HUES48 (cell line): ENCODE measurements at regions not wholly inside any gene's neighbourhood (a gene's known extent, or its start where the extent isn't known, plus 50 kb on each side); places are given as distances from the start of the nearest gene placed in this dataset.
"Not testable (repeated sequence)": the region's sequence is repeated elsewhere in the genome, so short reads cannot be mapped to it uniquely, and the experiment has no call there.

Experiments used
- H3K27ac ChIP-seq: one replicate; pipeline ENCODE4 v1.7.0; 2013; ENCODE audit warnings: low read depth, low read length, inconsistent platforms
- H3K27me3 ChIP-seq: 2 replicates; pipeline ENCODE4 v1.6.1; 2013; ENCODE audit warnings: mild to moderate bottlenecking, low read length; ENCODE audit not compliant: control insufficient read depth, insufficient read depth
- H3K36me3 ChIP-seq: 2 replicates; pipeline ENCODE4 v1.6.1; 2013; ENCODE audit warnings: low read length; ENCODE audit not compliant: control insufficient read depth, insufficient read depth
- H3K4me1 ChIP-seq: 2 replicates; pipeline ENCODE4 v1.6.1; 2013; ENCODE audit warnings: mild to moderate bottlenecking, low read length; ENCODE audit not compliant: control insufficient read depth, insufficient read depth
- H3K4me3 ChIP-seq: 2 replicates; pipeline ENCODE4 v1.5.1; 2013; ENCODE audit warnings: mild to moderate bottlenecking, low read depth, low read length
- H3K9ac ChIP-seq: 2 replicates; pipeline ENCODE4 v1.6.1; 2013; ENCODE audit warnings: mild to moderate bottlenecking, low read depth, low read length, moderate library complexity
- H3K9me3 ChIP-seq: 2 replicates; pipeline ENCODE4 v1.6.1; 2013; ENCODE audit warnings: low read length; ENCODE audit not compliant: control insufficient read depth, insufficient read depth

DNA sequence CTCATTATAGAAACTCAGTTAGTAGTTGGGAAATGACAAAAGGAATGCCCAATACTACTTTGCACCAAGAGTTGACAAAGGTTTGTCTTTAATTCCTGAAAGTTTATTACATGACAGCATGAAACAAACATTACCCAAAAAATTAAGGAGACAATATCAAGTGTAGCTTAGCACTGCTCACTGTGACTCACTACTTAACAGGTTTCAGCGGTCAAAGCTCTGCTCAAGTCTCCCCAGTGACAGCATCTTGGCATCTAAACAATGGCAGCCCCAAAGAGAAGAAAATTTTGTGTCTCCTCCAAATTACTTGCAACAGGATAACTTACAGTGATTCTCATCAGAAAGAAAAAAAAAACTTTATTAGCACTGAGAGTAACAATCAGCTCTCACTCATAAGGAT, 1030.2 kb downstream of the EFNA5 start:
- Histone ChIP-seq H3K9me3 (no peaks in the 10 kb centered on the region), H3K27ac (no peak overlapping the region), H3K4me3 (no peak overlapping the region), H3K4me1 (no peaks in the 10 kb centered on the region), H3K36me3 (no peaks in the 10 kb centered on the region), H3K9ac (no peak overlapping the region), H3K27me3 (no peaks in the 10 kb centered on the region)

DNA sequence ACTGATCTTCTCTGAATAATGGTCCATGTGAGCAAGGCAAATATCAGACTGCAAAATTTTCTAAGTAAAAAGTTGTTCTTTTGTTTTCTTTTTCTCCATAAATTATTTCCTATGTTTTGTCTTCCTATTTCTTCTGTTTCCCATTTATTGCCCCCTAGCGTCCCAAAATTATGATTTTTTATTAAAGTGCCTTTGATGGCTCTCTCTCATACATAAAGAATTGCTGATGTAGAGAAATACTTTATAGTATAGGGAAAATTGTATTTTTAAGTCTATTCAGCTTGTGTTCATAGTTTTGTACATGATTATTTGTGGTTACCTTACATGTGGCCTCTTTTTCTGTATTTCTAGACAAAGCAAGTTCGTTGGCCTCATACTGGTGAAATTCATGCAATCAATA, 1031.2 kb downstream of the EFNA5 start:
- Histone ChIP-seq H3K4me1 (no peaks in the 10 kb centered on the region), H3K4me3 (no peak overlapping the region), H3K9me3 (no peaks in the 10 kb centered on the region), H3K9ac (no peak overlapping the region), H3K27ac (no peak overlapping the region), H3K36me3 (no peaks in the 10 kb centered on the region), H3K27me3 (no peaks in the 10 kb centered on the region)

DNA sequence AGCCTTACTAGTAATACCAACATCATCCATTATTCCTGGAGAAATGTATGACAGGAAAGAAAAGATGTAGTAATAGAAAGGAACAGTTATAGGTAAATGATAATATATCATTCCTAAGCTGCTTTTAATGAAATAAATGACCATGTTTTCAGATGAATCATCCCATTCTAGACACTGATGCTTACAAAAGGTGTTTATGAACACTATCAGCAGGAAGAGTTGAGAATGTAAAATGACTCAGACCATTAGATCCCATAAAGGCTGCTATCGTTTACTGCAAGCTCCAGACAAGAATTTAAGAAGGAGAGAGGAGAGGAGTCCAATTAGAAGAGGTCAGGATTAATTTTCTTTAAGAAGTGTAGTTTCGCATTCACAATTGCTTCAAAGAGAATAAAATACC, 1033.5 kb downstream of the EFNA5 start:
- no peak overlapping the region for H3K27ac ChIP-seq
- H3K9ac ChIP-seq = no peak overlapping the region
- no peaks in the 10 kb centered on the region for H3K4me1 ChIP-seq
- no peak overlapping the region for H3K4me3 ChIP-seq
- no peaks in the 10 kb centered on the region for H3K36me3 ChIP-seq
- no peaks in the 10 kb centered on the region for H3K27me3 ChIP-seq
- no peaks in the 10 kb centered on the region for H3K9me3 ChIP-seq

DNA sequence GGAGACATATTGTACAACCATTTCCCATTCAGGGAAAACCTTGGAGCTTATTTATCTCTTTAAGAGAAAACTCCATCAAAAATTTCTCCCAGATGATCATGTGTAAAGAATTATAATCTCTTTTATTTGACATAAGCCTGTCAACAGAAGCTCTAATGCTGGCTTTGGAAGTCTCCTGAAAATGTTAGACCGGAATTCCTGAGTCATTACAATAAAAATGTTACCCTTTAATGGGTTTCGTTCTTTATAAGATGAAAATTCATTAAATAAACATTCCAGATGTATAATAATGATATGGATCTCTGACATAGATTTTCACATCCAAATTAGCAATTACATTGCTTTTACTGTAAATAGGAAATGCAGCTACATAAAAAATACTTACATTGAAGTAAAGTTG, 1036.4 kb downstream of the EFNA5 start:
- H3K4me1 ChIP-seq = no peaks in the 10 kb centered on the region
- H3K4me3 ChIP-seq = no peak overlapping the region
- H3K9me3 ChIP-seq = peaks cover 1% of the 10 kb centered on the region; the same call in 1 of the 2 replicates
- H3K36me3 ChIP-seq = no peaks in the 10 kb centered on the region
- H3K27me3 ChIP-seq = no peaks in the 10 kb centered on the region
- no peak overlapping the region for H3K27ac ChIP-seq
- no peak overlapping the region for H3K9ac ChIP-seq

DNA sequence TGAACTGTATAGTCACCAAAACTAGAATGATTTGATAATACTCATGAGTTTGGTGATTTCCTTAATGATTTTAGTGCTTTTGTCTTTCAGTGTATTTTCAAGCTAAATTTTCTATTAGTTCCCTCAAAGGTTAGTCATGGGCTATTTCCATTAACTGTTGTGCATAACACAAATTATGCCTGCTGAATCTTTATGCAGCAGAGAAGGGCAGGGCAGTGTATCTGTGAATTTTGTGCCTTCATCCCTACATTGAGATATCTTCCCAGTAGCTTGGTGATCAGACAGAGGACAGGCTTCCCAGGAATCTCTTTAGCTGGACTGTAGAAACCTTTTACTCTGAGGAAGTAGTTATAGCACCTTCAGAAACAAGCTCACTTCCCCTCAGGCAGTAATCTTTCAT, 1036.9 kb downstream of the EFNA5 start:
- Histone ChIP-seq H3K9ac (no peak overlapping the region), H3K36me3 (no peaks in the 10 kb centered on the region), H3K4me1 (no peaks in the 10 kb centered on the region), H3K9me3 (peaks cover 7% of the 10 kb centered on the region; the same call in 1 of the 2 replicates), H3K4me3 (no peak overlapping the region), H3K27me3 (no peaks in the 10 kb centered on the region), H3K27ac (no peak overlapping the region)

DNA sequence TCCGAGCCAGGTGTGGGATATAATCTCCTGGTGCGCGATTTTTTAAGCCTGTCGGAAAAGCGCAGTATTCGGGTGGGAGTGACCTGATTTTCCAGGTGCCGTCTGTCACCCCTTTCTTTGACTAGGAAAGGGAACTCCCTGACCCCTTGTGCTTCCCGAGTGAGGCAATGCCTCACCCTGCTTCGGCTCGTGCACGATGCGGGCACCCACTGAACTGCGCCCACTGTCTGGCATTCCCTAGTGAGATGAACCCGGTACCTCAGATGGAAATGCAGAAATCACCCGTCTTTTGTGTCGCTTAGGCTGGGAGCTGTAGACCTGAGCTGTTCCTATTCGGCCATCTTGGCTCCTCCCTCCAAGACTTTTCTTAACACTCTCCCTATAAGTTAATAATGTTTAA, 1042.3 kb downstream of the EFNA5 start:
- not testable (repeated sequence) for H3K4me1 ChIP-seq, H3K36me3 ChIP-seq
- H3K9me3 ChIP-seq = peaks cover 12% of the 10 kb centered on the region

DNA sequence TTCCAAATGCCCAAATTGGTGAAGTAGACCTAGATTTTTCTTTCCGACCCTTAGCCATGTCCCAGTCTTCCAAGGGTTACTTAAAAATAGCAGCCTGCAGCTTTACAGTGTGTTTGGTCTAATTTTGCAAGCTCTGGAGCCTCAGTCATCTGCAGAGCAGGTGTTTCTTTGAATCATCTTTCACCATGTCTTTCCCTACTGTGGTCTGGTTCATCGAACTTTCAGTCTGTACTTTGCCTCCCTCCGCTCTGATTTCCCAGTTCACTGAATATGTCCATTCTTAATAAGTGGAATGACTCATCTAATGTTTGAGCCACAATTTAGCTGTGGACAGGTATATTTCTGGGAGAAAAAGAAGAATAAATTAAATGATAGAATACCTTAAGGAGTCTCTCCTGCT, 1060.7 kb downstream of the EFNA5 start:
- Histone ChIP-seq H3K27ac (no peak overlapping the region), H3K36me3 (no peaks in the 10 kb centered on the region), H3K4me3 (no peak overlapping the region), H3K9ac (no peak overlapping the region), H3K9me3 (no peaks in the 10 kb centered on the region), H3K27me3 (no peaks in the 10 kb centered on the region), H3K4me1 (no peaks in the 10 kb centered on the region)

More for the DNA sequence above, 1042.3 kb downstream of the EFNA5 start:
- H3K27ac ChIP-seq, H3K4me3 ChIP-seq, H3K9ac ChIP-seq, H3K27me3 ChIP-seq: not testable (repeated sequence)

DNA sequence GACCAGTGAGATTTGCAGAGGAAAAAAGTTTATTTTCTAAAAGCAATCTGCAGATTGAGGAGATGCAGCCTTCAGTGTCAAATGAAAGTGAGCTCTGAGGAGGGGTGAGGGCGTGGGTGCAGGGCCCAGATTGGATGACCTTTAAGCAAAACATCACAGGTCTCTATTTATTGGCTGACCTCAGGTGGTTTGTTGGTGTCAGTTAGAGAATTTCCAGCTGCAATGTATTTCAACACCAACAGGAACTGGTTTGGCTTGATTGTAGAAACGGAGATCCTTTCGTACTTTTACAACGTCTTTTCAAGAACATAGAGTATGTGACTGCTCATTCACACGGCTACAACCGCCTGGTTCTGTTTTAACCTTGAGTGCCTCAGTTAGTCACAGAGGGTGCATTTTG, 1069.1 kb downstream of the EFNA5 start:
- no peaks in the 10 kb centered on the region for H3K36me3 ChIP-seq
- no peak overlapping the region for H3K9ac ChIP-seq
- H3K27ac ChIP-seq = no peak overlapping the region

DNA sequence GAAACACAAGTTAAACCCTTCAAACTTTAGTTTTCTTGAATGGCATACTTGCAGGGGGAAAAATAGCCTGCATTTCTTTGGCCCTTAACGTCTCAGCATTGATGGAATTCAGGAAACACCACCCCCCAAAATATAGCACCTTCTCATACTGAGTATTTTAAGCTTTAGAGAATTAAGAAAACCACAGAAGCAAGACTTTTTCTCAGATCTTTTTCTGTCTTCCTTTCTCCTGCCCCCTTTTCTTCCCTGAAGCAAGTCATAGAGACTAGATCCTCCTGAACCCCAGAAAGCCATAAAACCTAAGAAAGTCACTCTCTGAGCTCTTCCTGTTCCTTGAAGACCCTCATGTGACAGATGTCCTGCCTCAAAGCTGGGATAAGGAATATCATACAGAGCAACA, 1069.9 kb downstream of the EFNA5 start:
- no peak overlapping the region for H3K9ac ChIP-seq
- no peak overlapping the region for H3K4me3 ChIP-seq
- no peaks in the 10 kb centered on the region for H3K9me3 ChIP-seq
- H3K36me3 ChIP-seq = no peaks in the 10 kb centered on the region
- H3K4me1 ChIP-seq = no peaks in the 10 kb centered on the region
- no peaks in the 10 kb centered on the region for H3K27me3 ChIP-seq
- H3K27ac ChIP-seq = no peak overlapping the region

More for the DNA sequence above, 1069.1 kb downstream of the EFNA5 start:
- H3K9me3 ChIP-seq = no peaks in the 10 kb centered on the region
- H3K4me1 ChIP-seq = no peaks in the 10 kb centered on the region
- no peaks in the 10 kb centered on the region for H3K27me3 ChIP-seq
- H3K4me3 ChIP-seq = no peak overlapping the region

DNA sequence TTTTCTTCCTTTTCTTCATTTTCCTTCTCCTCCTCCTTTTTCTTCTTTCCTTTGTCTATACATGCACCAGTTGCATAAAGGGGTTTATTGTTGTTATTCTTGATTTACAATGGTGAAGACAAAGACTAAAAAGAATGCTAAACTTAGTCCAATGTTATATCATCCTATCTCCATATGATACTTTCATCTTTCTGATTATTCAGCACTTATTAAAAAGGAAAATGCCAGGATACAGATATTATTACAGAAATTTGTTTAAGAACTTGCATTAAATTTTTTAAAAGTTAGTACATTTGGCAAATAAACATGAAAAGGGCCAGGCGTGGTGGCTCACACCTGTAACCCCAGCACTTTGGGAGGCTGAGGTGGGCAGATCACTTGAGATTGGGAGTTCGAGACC, 1074.9 kb downstream of the EFNA5 start:
- Histone ChIP-seq H3K36me3 (no peaks in the 10 kb centered on the region), H3K9me3 (no peaks in the 10 kb centered on the region), H3K4me3 (no peak overlapping the region), H3K27ac (no peak overlapping the region), H3K4me1 (no peaks in the 10 kb centered on the region), H3K9ac (no peak overlapping the region), H3K27me3 (no peaks in the 10 kb centered on the region)

DNA sequence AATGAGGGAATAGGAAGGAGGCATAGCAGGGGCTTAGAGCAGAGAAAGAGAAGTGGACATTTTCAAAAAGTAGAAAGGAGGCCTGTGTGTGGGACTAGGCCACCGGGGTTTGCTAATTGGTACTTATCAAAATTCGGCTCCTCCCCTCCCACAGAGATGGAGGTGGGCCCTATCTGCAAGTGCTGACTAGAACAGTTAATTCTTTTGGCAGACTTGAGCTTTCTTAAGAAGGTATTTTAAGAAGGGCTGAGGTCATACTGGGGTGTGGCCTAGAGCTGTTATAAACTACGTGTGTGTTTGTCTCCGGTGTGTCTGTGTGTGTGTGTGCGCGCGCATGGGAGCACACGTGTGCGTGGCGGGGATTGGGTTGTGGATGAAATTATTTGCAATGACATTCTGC, 1086.5 kb downstream of the EFNA5 start:
- no peaks in the 10 kb centered on the region for H3K27me3 ChIP-seq
- no peak overlapping the region for H3K27ac ChIP-seq
- no peaks in the 10 kb centered on the region for H3K9me3 ChIP-seq
- no peak overlapping the region for H3K9ac ChIP-seq
- no peaks in the 10 kb centered on the region for H3K4me1 ChIP-seq
- no peak overlapping the region for H3K4me3 ChIP-seq
- H3K36me3 ChIP-seq = no peaks in the 10 kb centered on the region

DNA sequence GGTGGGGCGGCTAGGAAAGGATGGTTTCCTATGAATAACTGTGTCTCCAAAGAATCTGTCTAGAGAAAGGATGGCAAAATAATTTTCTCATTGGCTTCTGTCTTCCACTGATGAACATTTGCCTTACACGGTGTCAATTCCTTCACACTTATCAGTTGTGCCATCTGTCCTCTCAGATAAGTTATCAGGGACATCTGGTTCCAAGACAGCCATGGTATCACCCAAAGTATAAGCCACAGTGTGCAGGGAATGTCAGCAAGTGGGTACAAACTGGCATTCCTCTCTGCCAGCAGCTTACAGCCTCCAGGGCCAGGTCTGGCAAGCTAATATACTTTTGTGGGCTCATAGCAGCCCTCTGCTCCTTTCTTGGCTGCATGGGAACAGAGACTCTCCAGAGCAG, 1092.0 kb downstream of the EFNA5 start:
- H3K27ac ChIP-seq = no peak overlapping the region
- no peak overlapping the region for H3K9ac ChIP-seq
- H3K4me3 ChIP-seq = no peak overlapping the region
- H3K36me3 ChIP-seq = no peaks in the 10 kb centered on the region
- H3K9me3 ChIP-seq = no peaks in the 10 kb centered on the region; the same call in 1 of the 2 replicates
- H3K4me1 ChIP-seq = no peaks in the 10 kb centered on the region
- H3K27me3 ChIP-seq = no peaks in the 10 kb centered on the region
